SU-DHL-6 (cell line): ENCODE measurements at regions not wholly inside any gene's neighbourhood (a gene's known extent, or its start where the extent isn't known, plus 50 kb on each side); places are given as distances from the start of the nearest gene placed in this dataset.

Experiments used
- CTCF ChIP-seq: fragments of 200-600 bp; sonication (generic); IDR thresholded peaks from one replicate; pipeline ENCODE4 v1.5.1; 2017; ENCODE audit warnings: antibody characterized with exemption, mild to moderate bottlenecking, low read length, moderate library complexity; ENCODE audit not compliant: insufficient read depth, poor library complexity, severe bottlenecking
- EZH2phosphoT487 ChIP-seq: fragments of 200-600 bp; sonication (generic), shearing (Covaris generic); conservative IDR thresholded peaks from 2 replicates; pipeline ENCODE4 v1.6.1; 2018; ENCODE audit warnings: mild to moderate bottlenecking, antibody characterized with exemption, low read length, moderate library complexity, mixed read lengths

DNA sequence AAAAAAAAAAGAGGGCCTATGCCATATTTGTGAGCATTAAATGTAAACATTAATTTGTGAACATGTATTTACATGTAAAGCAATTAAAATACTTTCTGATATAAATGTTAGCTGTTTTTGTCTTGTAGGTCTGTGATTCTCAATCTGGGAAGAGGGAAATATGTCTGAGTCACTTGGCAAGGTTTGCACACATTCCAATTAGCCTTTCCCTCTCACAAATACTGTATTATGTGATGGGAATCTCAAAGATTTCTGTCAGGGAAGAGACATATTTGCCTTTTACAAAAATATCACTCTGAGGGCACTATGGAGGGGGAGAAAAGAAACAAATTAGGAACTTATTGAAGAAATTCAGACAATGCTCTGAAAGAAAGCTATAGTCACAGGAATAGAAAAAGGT, 483.6 kb downstream of the GBE1 start:
- TF ChIP-seq CTCF, result no peak
- TF ChIP-seq EZH2phosphoT487, result no peak
